Right lobe of liver (tissue), 6 donors: ENCODE measurements at regions not wholly inside any gene's neighbourhood (a gene's known extent, or its start where the extent isn't known, plus 50 kb on each side); places are given as distances from the start of the nearest gene placed in this dataset.

Source experiments
- ATAC-seq, 4 donors: fragments of 200-7000 bp; cut with Tn5 transposase; one replicate each; pipeline ENCODE4 v1.9.1; 2020; ENCODE audit warnings: mild to moderate bottlenecking in 4 of 4, moderate library complexity in 4 of 4
- DNase-seq, 3 donors: peaks; one replicate each; pipeline ENCODE4 v3.0.0-alpha.2; 2020
- H3K27ac ChIP-seq, 3 donors: fragments of 200-600 bp; one replicate each; pipeline ENCODE4 v1.8.0; 2022
- H3K27me3 ChIP-seq, 2 donors: fragments of 200-600 bp; one replicate each; pipeline ENCODE4 v1.8.0; 2022
- H3K36me3 ChIP-seq, 4 donors: fragments of 200-600 bp; sonication (generic) in 1 of 4; one replicate each; pipeline versions ENCODE4 v1.5.1 to v1.8.0; 2017 to 2022; ENCODE audit warnings: control low read depth in 1 of 4
- H3K4me1 ChIP-seq, 4 donors: fragments of 200-600 bp; sonication (generic) in 1 of 4; one replicate each; pipeline versions ENCODE4 v1.5.1 to v1.8.0; 2017 to 2022; ENCODE audit warnings: control low read depth in 1 of 4
- H3K4me3 ChIP-seq, 3 donors: fragments of 200-600 bp; one replicate each; pipeline ENCODE4 v1.8.0; 2022
- H3K9me3 ChIP-seq, 4 donors: fragments of 200-600 bp; sonication (generic) in 1 of 4; one replicate each; pipeline versions ENCODE4 v1.5.1 to v1.8.0; 2017 to 2022; ENCODE audit warnings: control low read depth in 1 of 4
- CTCF ChIP-seq, 4 donors: fragments of 200-600 bp in 3 of 4; fragments of 450-650 bp in 1 of 4; IDR thresholded peaks; one replicate each; pipeline versions ENCODE4 v1.5.1 to v1.8.0; 2016 to 2022; ENCODE audit warnings: antibody characterized with exemption in 4 of 4, mild to moderate bottlenecking in 2 of 4
- POLR2A ChIP-seq: fragments of 450-650 bp; IDR thresholded peaks from one replicate; pipeline ENCODE4 v1.6.1; 2017; ENCODE audit warnings: antibody characterized with exemption, mild to moderate bottlenecking
- WGBS: methylation state at CpG from one replicate; pipeline ENCODE4 v1.1.6; 2018; ENCODE audit warnings: low coverage, low lambda C conversion rate; ENCODE audit not compliant: insufficient coverage; ENCODE audit errors: missing lambda C conversion rate; 5-methylcytosine and 5-hydroxymethylcytosine counted together
- intact Hi-C, 2 donors: fragments of 100-400 bp; cut with DNase I; formaldehyde crosslinking; loops; one replicate each; pipeline versions ENCODE4 v1.11.2 to v1.14.1; 2022
- donor health status: DM: no; HTN: yes; CAD: no.
- donor health status: DM: no; HTN: no; CAD: no.
- donor health status: DM: no; HTN: no; CAD: no.
- donor health status: DM: no; HTN: yes; CAD: no.
- donor health status: DM: no; HTN: yes; CAD: no.

- 23% methylated on average over 3 of the region's 5 CpGs for WGBS
- no peak overlapping the region for H3K4me3 ChIP-seq
- intact Hi-C loops: no loop called here
- DNase-seq: no peak
- no peaks in the 10 kb centered on the region for H3K36me3 ChIP-seq
- TF ChIP-seq CTCF (IDR thresholded peaks at IDR 0.05): no peak
- TF ChIP-seq POLR2A: no peak
- no peaks in the 10 kb centered on the region for H3K9me3 ChIP-seq
- H3K27ac ChIP-seq: no peak overlapping the region
- no peaks in the 10 kb centered on the region for H3K4me1 ChIP-seq
- no peaks in the 10 kb centered on the region for H3K27me3 ChIP-seq
- ATAC-seq: no peak
Measured at GRCh38 chr4:151957153-151957552, 196.3 kb upstream of the GATB start.

GRCh38 chr4:151955721-151956380 lies 195.0 kb upstream of the GATB start:
- Histone ChIP-seq H3K27me3 (no peaks in the 10 kb centered on the region), H3K4me3 (no peak overlapping the region), H3K9me3 (no peaks in the 10 kb centered on the region), H3K4me1 (no peaks in the 10 kb centered on the region), H3K27ac (no peak overlapping the region), H3K36me3 (no peaks in the 10 kb centered on the region)
- no peak for TF ChIP-seq CTCF (IDR thresholded peaks at IDR 0.05)
- no peak for ATAC-seq
- 65% methylated on average over 5 of the region's 5 CpGs for WGBS
- intact Hi-C loops: no loop called here
- no peak for DNase-seq

- ATAC-seq: no peak
- intact Hi-C loops: no loop called here
- 65% methylated on average over 6 of the region's 6 CpGs for WGBS
Measured at GRCh38 chr4:151953795-151954372, 193.1 kb upstream of the GATB start.

GRCh38 chr4:151953312-151953711 lies 192.5 kb upstream of the GATB start:
- H3K27me3 ChIP-seq: no peaks in the 10 kb centered on the region
- no peak overlapping the region for H3K4me3 ChIP-seq
- 54% methylated on average over 1 of the region's 1 CpG for WGBS
- no peak for ATAC-seq
- no peaks in the 10 kb centered on the region for H3K4me1 ChIP-seq
- H3K36me3 ChIP-seq: no peaks in the 10 kb centered on the region
- TF ChIP-seq POLR2A: no peak
- no peak for TF ChIP-seq CTCF (IDR thresholded peaks at IDR 0.05)
- H3K9me3 ChIP-seq: no peaks in the 10 kb centered on the region
- DNase-seq: no peak
- H3K27ac ChIP-seq: no peak overlapping the region
- intact Hi-C loops: no loop called here

More at GRCh38 chr4:151953795-151954372, 193.1 kb upstream of the GATB start:
- H3K9me3 ChIP-seq: no peaks in the 10 kb centered on the region
- no peaks in the 10 kb centered on the region for H3K27me3 ChIP-seq
- H3K4me1 ChIP-seq: no peaks in the 10 kb centered on the region
- no peak for TF ChIP-seq POLR2A
- TF ChIP-seq CTCF (IDR thresholded peaks at IDR 0.05): no peak
- H3K27ac ChIP-seq: no peak overlapping the region
- H3K4me3 ChIP-seq: no peak overlapping the region
- DNase-seq: no peak
- H3K36me3 ChIP-seq: no peaks in the 10 kb centered on the region
